Liver (tissue), 8 donors: ENCODE measurements at regions not wholly inside any gene's neighbourhood (a gene's known extent, or its start where the extent isn't known, plus 50 kb on each side); places are given as distances from the start of the nearest gene placed in this dataset.

Source experiments
- DNase-seq: peaks from one replicate; pipeline ENCODE4 v3.0.0-alpha.2; 2017; ENCODE audit warnings: low spot score
- H3K27ac ChIP-seq, 2 donors: one replicate each; pipeline ENCODE4 v1.7.0; 2013; ENCODE audit warnings: inconsistent platforms in 2 of 2, low read length in 2 of 2, control low read depth in 1 of 2, low read depth in 1 of 2, mild to moderate bottlenecking in 1 of 2
- H3K27me3 ChIP-seq, 4 donors: one replicate each; pipeline versions ENCODE4 v1.6.1 to v1.7.0; 2013; ENCODE audit warnings: low read length in 3 of 4, inconsistent platforms in 1 of 4, mild to moderate bottlenecking in 1 of 4, moderate library complexity in 1 of 4; ENCODE audit not compliant: control insufficient read depth in 4 of 4, insufficient read depth in 4 of 4
- H3K36me3 ChIP-seq, 4 donors: one replicate each; pipeline versions ENCODE4 v1.6.1 to v1.7.0; 2013; ENCODE audit warnings: low read length in 3 of 4, mild to moderate bottlenecking in 3 of 4, low read depth in 1 of 4, moderate library complexity in 1 of 4; ENCODE audit not compliant: control insufficient read depth in 4 of 4, insufficient read depth in 3 of 4
- H3K4me1 ChIP-seq, 4 donors: one replicate each; pipeline versions ENCODE4 v1.6.1 to v1.7.0; 2013; ENCODE audit warnings: low read length in 3 of 4, mild to moderate bottlenecking in 3 of 4, moderate library complexity in 1 of 4; ENCODE audit not compliant: control insufficient read depth in 4 of 4, insufficient read depth in 4 of 4
- H3K4me3 ChIP-seq, 3 donors: one replicate each; pipeline versions ENCODE4 v1.6.1 to v1.7.0; 2013; ENCODE audit warnings: low read length in 3 of 3, control low read depth in 1 of 3, low read depth in 1 of 3, mild to moderate bottlenecking in 1 of 3
- H3K9ac ChIP-seq, 2 donors: one replicate each; pipeline ENCODE4 v1.7.0; 2013; ENCODE audit warnings: low read length in 2 of 2, mild to moderate bottlenecking in 2 of 2, moderate library complexity in 2 of 2, control low read depth in 1 of 2, low read depth in 1 of 2
- H3K9me3 ChIP-seq, 4 donors: one replicate each; pipeline versions ENCODE4 v1.6.1 to v1.7.0; 2013; ENCODE audit warnings: low read length in 3 of 4; ENCODE audit not compliant: control insufficient read depth in 4 of 4
- CTCF ChIP-seq: fragments of 150-350 bp; IDR thresholded peaks from 2 replicates; pipeline ENCODE4 v1.5.1; 2017; ENCODE audit warnings: improper control_type of control experiment, low read depth, low read length; ENCODE audit not compliant: missing input control
- EGR1 ChIP-seq, 2 donors: IDR thresholded peaks; 2 replicates each; pipeline ENCODE4 v1.6.1; 2016 to 2018; ENCODE audit warnings: antibody characterized with exemption in 2 of 2, low read depth in 2 of 2
- FOXA1 ChIP-seq: IDR thresholded peaks from 2 replicates; pipeline ENCODE4 v1.6.1; 2016; ENCODE audit warnings: antibody characterized with exemption
- FOXA2 ChIP-seq: IDR thresholded peaks from 2 replicates; pipeline ENCODE4 v1.6.1; 2016; ENCODE audit warnings: antibody characterized with exemption
- GABPA ChIP-seq, 2 donors: IDR thresholded peaks in 1 of 2; conservative IDR thresholded peaks in 1 of 2; 2 replicates each; pipeline ENCODE4 v1.6.1; 2016; ENCODE audit warnings: antibody characterized with exemption in 2 of 2, mild to moderate bottlenecking in 1 of 2, moderate library complexity in 1 of 2
- HNF4A ChIP-seq, 2 donors: conservative IDR thresholded peaks; 2 replicates each; pipeline ENCODE4 v1.6.1; 2016; ENCODE audit warnings: antibody characterized with exemption in 2 of 2, mild to moderate bottlenecking in 2 of 2
- HNF4G ChIP-seq: IDR thresholded peaks from 2 replicates; pipeline ENCODE4 v1.6.1; 2016; ENCODE audit warnings: antibody characterized with exemption
- JUND ChIP-seq, 2 donors: IDR thresholded peaks; 2 replicates each; pipeline ENCODE4 v1.6.1; 2016; ENCODE audit warnings: antibody characterized with exemption in 2 of 2
- MAX ChIP-seq: IDR thresholded peaks from 2 replicates; pipeline ENCODE4 v1.6.1; 2016; ENCODE audit warnings: antibody characterized with exemption
- NR2F2 ChIP-seq: IDR thresholded peaks from 2 replicates; pipeline ENCODE4 v1.6.1; 2016; ENCODE audit warnings: antibody characterized with exemption
- RAD21 ChIP-seq, 2 donors: IDR thresholded peaks; 2 replicates each; pipeline ENCODE4 v1.6.1; 2016; ENCODE audit warnings: antibody characterized with exemption in 2 of 2, mild to moderate bottlenecking in 2 of 2
- SP1 ChIP-seq: IDR thresholded peaks from 2 replicates; pipeline ENCODE4 v1.6.1; 2018; ENCODE audit warnings: antibody characterized with exemption, mild to moderate bottlenecking
- TAF1 ChIP-seq: conservative IDR thresholded peaks from 2 replicates; pipeline ENCODE4 v1.6.1; 2016; ENCODE audit warnings: antibody characterized with exemption, mild to moderate bottlenecking
- YY1 ChIP-seq: IDR thresholded peaks from 2 replicates; pipeline ENCODE4 v1.6.1; 2016; ENCODE audit warnings: antibody characterized with exemption, mild to moderate bottlenecking
- WGBS: extraction: QIAGEN DNeasy Blood & Tissue Kit; methylation state at CpG from one replicate; pipeline ENCODE4 v1.1.7; 2013; 5-methylcytosine and 5-hydroxymethylcytosine counted together
- TF ChIP-seq, protein P1 (sequence below): IDR thresholded peaks from 2 replicates; pipeline ENCODE4 v1.6.1; 2016; ENCODE audit warnings: antibody characterized with exemption
- TF ChIP-seq, protein P2 (sequence below): IDR thresholded peaks from 2 replicates; pipeline ENCODE4 v1.6.1; 2016; ENCODE audit warnings: antibody characterized with exemption
- TF ChIP-seq, protein P3 (sequence below): IDR thresholded peaks from 2 replicates; pipeline ENCODE4 v1.6.1; 2016; ENCODE audit warnings: antibody characterized with exemption, mild to moderate bottlenecking
- donor health status: healthy.
- donor health status: healthy.
- donor health status: healthy.
- donor health status: healthy.
- donor health status: healthy.

DNA sequence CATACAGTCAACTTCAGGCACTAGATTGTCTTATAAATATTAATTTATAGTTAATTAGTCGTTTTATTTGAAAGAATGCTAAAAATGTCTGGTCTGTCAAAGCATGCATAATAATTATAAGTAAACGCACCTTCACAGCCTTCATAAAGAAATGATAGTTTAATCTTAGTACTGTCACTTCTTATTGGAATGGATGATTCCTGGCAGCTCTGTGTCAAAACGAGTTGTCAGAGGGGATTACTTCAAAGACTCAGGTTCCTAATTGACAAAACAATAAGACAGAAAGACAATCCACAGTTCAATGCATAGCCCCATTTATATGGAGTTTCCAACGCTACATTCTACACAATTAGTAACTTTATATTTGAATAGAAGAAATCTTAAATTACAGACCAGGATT is 461.3 kb upstream of the TECRL start:
- no peaks in the 10 kb centered on the region for H3K27me3 ChIP-seq
- no peak overlapping the region for H3K9ac ChIP-seq
- H3K27ac ChIP-seq: no peak overlapping the region
- H3K4me3 ChIP-seq: no peak overlapping the region
- no peaks in the 10 kb centered on the region for H3K9me3 ChIP-seq
- TF ChIP-seq HNF4G (no peak), FOXA2 (no peak), TAF1 (no peak), MAX (no peak), YY1 (no peak), GABPA (IDR thresholded peaks at IDR 0.05 in 1 of 2, conservative IDR thresholded peaks at IDR 0.05 in 1 of 2) (no peak), HNF4A (conservative IDR thresholded peaks at IDR 0.05) (no peak), JUND (IDR thresholded peaks at IDR 0.05) (no peak)
- TF ChIP-seq, protein P1, sequence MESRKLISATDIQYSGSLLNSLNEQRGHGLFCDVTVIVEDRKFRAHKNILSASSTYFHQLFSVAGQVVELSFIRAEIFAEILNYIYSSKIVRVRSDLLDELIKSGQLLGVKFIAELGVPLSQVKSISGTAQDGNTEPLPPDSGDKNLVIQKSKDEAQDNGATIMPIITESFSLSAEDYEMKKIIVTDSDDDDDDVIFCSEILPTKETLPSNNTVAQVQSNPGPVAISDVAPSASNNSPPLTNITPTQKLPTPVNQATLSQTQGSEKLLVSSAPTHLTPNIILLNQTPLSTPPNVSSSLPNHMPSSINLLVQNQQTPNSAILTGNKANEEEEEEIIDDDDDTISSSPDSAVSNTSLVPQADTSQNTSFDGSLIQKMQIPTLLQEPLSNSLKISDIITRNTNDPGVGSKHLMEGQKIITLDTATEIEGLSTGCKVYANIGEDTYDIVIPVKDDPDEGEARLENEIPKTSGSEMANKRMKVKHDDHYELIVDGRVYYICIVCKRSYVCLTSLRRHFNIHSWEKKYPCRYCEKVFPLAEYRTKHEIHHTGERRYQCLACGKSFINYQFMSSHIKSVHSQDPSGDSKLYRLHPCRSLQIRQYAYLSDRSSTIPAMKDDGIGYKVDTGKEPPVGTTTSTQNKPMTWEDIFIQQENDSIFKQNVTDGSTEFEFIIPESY: no peak
- TF ChIP-seq, protein P2, sequence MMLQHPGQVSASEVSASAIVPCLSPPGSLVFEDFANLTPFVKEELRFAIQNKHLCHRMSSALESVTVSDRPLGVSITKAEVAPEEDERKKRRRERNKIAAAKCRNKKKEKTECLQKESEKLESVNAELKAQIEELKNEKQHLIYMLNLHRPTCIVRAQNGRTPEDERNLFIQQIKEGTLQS: no peak
- H3K4me1 ChIP-seq: no peaks in the 10 kb centered on the region
- 49% methylated on average over 4 of the region's 4 CpGs for WGBS
- DNase-seq: no peak
- no peaks in the 10 kb centered on the region for H3K36me3 ChIP-seq

- DNase-seq: no peak
- H3K36me3 ChIP-seq: no peaks in the 10 kb centered on the region
- WGBS: 58% methylated on average over 5 of the region's 5 CpGs
- no peak overlapping the region for H3K4me3 ChIP-seq
- H3K9ac ChIP-seq: no peak overlapping the region
- H3K9me3 ChIP-seq: no peaks in the 10 kb centered on the region
- H3K27me3 ChIP-seq: no peaks in the 10 kb centered on the region
- no peaks in the 10 kb centered on the region for H3K4me1 ChIP-seq
- TF ChIP-seq EGR1 (IDR thresholded peaks at IDR 0.05; ENCODE audit: low read depth in 2 of 2) (no peak), FOXA1 (no peak), SP1 (no peak), JUND (IDR thresholded peaks at IDR 0.05) (no peak), RAD21 (IDR thresholded peaks at IDR 0.05) (no peak), NR2F2 (no peak), CTCF (no peak), TAF1 (no peak), GABPA (IDR thresholded peaks at IDR 0.05 in 1 of 2, conservative IDR thresholded peaks at IDR 0.05 in 1 of 2) (no peak), YY1 (no peak)
- TF ChIP-seq, protein P3, sequence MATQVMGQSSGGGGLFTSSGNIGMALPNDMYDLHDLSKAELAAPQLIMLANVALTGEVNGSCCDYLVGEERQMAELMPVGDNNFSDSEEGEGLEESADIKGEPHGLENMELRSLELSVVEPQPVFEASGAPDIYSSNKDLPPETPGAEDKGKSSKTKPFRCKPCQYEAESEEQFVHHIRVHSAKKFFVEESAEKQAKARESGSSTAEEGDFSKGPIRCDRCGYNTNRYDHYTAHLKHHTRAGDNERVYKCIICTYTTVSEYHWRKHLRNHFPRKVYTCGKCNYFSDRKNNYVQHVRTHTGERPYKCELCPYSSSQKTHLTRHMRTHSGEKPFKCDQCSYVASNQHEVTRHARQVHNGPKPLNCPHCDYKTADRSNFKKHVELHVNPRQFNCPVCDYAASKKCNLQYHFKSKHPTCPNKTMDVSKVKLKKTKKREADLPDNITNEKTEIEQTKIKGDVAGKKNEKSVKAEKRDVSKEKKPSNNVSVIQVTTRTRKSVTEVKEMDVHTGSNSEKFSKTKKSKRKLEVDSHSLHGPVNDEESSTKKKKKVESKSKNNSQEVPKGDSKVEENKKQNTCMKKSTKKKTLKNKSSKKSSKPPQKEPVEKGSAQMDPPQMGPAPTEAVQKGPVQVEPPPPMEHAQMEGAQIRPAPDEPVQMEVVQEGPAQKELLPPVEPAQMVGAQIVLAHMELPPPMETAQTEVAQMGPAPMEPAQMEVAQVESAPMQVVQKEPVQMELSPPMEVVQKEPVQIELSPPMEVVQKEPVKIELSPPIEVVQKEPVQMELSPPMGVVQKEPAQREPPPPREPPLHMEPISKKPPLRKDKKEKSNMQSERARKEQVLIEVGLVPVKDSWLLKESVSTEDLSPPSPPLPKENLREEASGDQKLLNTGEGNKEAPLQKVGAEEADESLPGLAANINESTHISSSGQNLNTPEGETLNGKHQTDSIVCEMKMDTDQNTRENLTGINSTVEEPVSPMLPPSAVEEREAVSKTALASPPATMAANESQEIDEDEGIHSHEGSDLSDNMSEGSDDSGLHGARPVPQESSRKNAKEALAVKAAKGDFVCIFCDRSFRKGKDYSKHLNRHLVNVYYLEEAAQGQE: no peak
- H3K27ac ChIP-seq: no peak overlapping the region
These were observed 448.6 kb upstream of the TECRL start for GRCh38 chr4:64857815-64858214.
